Neural progenitor cell (in vitro differentiated cells): ENCODE measurements at regions not wholly inside any gene's neighbourhood (a gene's known extent, or its start where the extent isn't known, plus 50 kb on each side); places are given as distances from the start of the nearest gene placed in this dataset.

Source experiments
- CTCF ChIP-seq: fragments of 200-600 bp; sonication (generic); IDR thresholded peaks from 2 replicates; pipeline ENCODE4 v1.5.1; 2017; ENCODE audit warnings: antibody characterized with exemption, mild to moderate bottlenecking
- EZH2phosphoT487 ChIP-seq: fragments of 200-600 bp; sonication (generic); IDR thresholded peaks from 2 replicates; pipeline ENCODE4 v1.6.1; 2017; ENCODE audit warnings: antibody characterized with exemption

GRCh38 chr3:473033-473800, 276.7 kb downstream of the CHL1 start:
- no peak for TF ChIP-seq CTCF
- no peak for TF ChIP-seq EZH2phosphoT487
